ENCODE measurements at regions not wholly inside any gene's neighbourhood (a gene's known extent, or its start where the extent isn't known, plus 50 kb on each side); places are given as distances from the start of the nearest gene placed in this dataset.

- ATAC-seq = no peak
- H3K36me3 Mint-ChIP-seq (ENCODE audit: low read depth) = no peaks in the 10 kb centered on the region
- no peaks in the 10 kb centered on the region for H3K4me1 Mint-ChIP-seq
Observed at GRCh38 chr6:22221211-22221610, 75.6 kb downstream of the PRL start.

GRCh38 chr6:22221630-22222029, 75.2 kb downstream of the PRL start:
- H3K9me3 Mint-ChIP-seq = no peaks in the 10 kb centered on the region
- no peak for ATAC-seq
- H3K4me3 Mint-ChIP-seq = no peak overlapping the region
- no peaks in the 10 kb centered on the region for H3K4me1 Mint-ChIP-seq
- no peak overlapping the region for H3K27ac Mint-ChIP-seq
- H3K27me3 Mint-ChIP-seq = no peaks in the 10 kb centered on the region
- no peak for DNase-seq
- H3K36me3 Mint-ChIP-seq (ENCODE audit: low read depth) = no peaks in the 10 kb centered on the region

More at GRCh38 chr6:22221211-22221610, 75.6 kb downstream of the PRL start:
- Mint-ChIP-seq H3K4me3 (no peak overlapping the region), H3K27ac (no peak overlapping the region), H3K27me3 (no peaks in the 10 kb centered on the region), H3K9me3 (no peaks in the 10 kb centered on the region)
- no peak for DNase-seq

GRCh38 chr6:22222469-22222868, 74.4 kb downstream of the PRL start:
- H3K4me1 Mint-ChIP-seq = no peaks in the 10 kb centered on the region
- DNase-seq (no peak), ATAC-seq (no peak)
- no peaks in the 10 kb centered on the region for H3K27me3 Mint-ChIP-seq
- H3K9me3 Mint-ChIP-seq = no peaks in the 10 kb centered on the region
- no peaks in the 10 kb centered on the region for H3K36me3 Mint-ChIP-seq (ENCODE audit: low read depth)
- H3K27ac Mint-ChIP-seq = no peak overlapping the region
- no peak overlapping the region for H3K4me3 Mint-ChIP-seq

GRCh38 chr6:22227824-22228610, 68.8 kb downstream of the PRL start:
- H3K4me1 Mint-ChIP-seq = no peaks in the 10 kb centered on the region

GRCh38 chr6:22231050-22231449, 65.8 kb downstream of the PRL start:
- ATAC-seq (no peak), DNase-seq (no peak)
- Mint-ChIP-seq H3K27ac (no peak overlapping the region), H3K4me3 (no peak overlapping the region), H3K9me3 (no peaks in the 10 kb centered on the region), H3K36me3 (ENCODE audit: low read depth) (no peaks in the 10 kb centered on the region), H3K4me1 (no peaks in the 10 kb centered on the region), H3K27me3 (no peaks in the 10 kb centered on the region)

More at GRCh38 chr6:22227824-22228610, 68.8 kb downstream of the PRL start:
- Mint-ChIP-seq H3K36me3 (ENCODE audit: low read depth) (no peaks in the 10 kb centered on the region), H3K27ac (no peak overlapping the region), H3K9me3 (no peaks in the 10 kb centered on the region), H3K27me3 (no peaks in the 10 kb centered on the region), H3K4me3 (no peak overlapping the region)
- DNase-seq (no peak), ATAC-seq (no peak)

GRCh38 chr6:22231616-22232015, 65.2 kb downstream of the PRL start:
- Mint-ChIP-seq H3K4me1 (no peaks in the 10 kb centered on the region), H3K9me3 (no peaks in the 10 kb centered on the region), H3K27ac (no peak overlapping the region), H3K27me3 (no peaks in the 10 kb centered on the region), H3K36me3 (ENCODE audit: low read depth) (no peaks in the 10 kb centered on the region), H3K4me3 (no peak overlapping the region)
- no peak for ATAC-seq
- no peak for DNase-seq

- Mint-ChIP-seq H3K27me3 (peaks cover 4% of the 10 kb centered on the region), H3K36me3 (ENCODE audit: low read depth) (no peaks in the 10 kb centered on the region), H3K4me3 (no peak overlapping the region), H3K4me1 (no peaks in the 10 kb centered on the region), H3K9me3 (peaks cover 6% of the 10 kb centered on the region), H3K27ac (no peak overlapping the region)
- no peak for DNase-seq
- no peak for ATAC-seq
Observed at GRCh38 chr6:22236626-22237414, 60.0 kb downstream of the PRL start.

Measured in activated naive CD8-positive, alpha-beta T cell treated with anti-CD3 and anti-CD28 coated beads, Interleukin-2, amount 50 U/mL, for 24 hours (primary cell).